ENCODE measurements at regions not wholly inside any gene's neighbourhood (a gene's known extent, or its start where the extent isn't known, plus 50 kb on each side); places are given as distances from the start of the nearest gene placed in this dataset.

DNA sequence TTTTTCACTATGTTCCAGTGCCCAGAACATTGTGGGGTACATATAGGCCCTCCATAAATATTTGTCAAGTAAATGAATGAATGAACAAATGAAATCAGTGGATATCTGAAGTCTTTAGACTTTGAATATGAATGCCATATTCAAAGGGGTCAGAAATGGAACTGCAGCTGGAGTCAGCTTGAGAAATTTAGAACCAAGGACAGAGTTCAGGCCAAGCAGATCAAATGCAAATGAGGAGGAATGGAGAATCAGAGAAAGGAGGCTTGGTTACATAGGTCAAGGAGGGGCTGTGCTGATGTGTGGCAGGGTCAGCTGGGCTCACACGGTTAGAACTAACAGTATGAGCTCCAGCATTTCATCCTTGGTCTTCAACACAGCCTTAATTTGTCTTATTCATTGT, 104.0 kb upstream of the SEL1L start:
- TF ChIP-seq CTCF (IDR thresholded peaks at IDR 0.05) (no peak), POLR2A (IDR thresholded peaks at IDR 0.05) (no peak)
